Cardiac muscle cell (in vitro differentiated cells and primary cell): ENCODE measurements at regions not wholly inside any gene's neighbourhood (a gene's known extent, or its start where the extent isn't known, plus 50 kb on each side); places are given as distances from the start of the nearest gene placed in this dataset.
"Not testable (repeated sequence)": the region's sequence is repeated elsewhere in the genome, so short reads cannot be mapped to it uniquely, and the experiment has no call there.

ENCODE experiments used
- DNase-seq, 2 donors: peaks; one replicate each; pipeline versions ENCODE4 v3.0.0 to v3.0.0-alpha.2; 2010 to 2017; ENCODE audit warnings: low read depth in 1 of 2, low spot score in 1 of 2
- H3K27ac ChIP-seq: fragments of 200-600 bp; sonication (generic); 2 replicates; pipeline ENCODE4 v1.5.1; 2016
- H3K27me3 ChIP-seq: fragments of 200-600 bp; sonication (generic); 2 replicates; pipeline ENCODE4 v1.6.0; 2016; ENCODE audit warnings: control low read depth
- H3K36me3 ChIP-seq: fragments of 200-600 bp; sonication (generic); 2 replicates; pipeline ENCODE4 v1.5.1; 2016; ENCODE audit warnings: control low read depth
- H3K4me1 ChIP-seq: fragments of 200-600 bp; sonication (generic); 2 replicates; pipeline ENCODE4 v1.8.1; 2017; ENCODE audit warnings: low read depth, mild to moderate bottlenecking, mixed run types
- H3K4me3 ChIP-seq: fragments of 200-600 bp; sonication (generic); 2 replicates; pipeline ENCODE4 v1.5.1; 2016; ENCODE audit warnings: mild to moderate bottlenecking
- H3K9me3 ChIP-seq: fragments of 200-600 bp; sonication (generic); 2 replicates; pipeline ENCODE4 v1.5.1; 2017; ENCODE audit warnings: low read depth, mild to moderate bottlenecking, control low read depth
- CTCF ChIP-seq: IDR thresholded peaks from 2 replicates; pipeline ENCODE4 v1.5.1; 2012; ENCODE audit warnings: low read depth, mild to moderate bottlenecking, low read length

GRCh38 chr4:56575820-56576429 is 70.3 kb downstream of the ARL9 start:
- Histone ChIP-seq H3K4me1 (no peaks in the 10 kb centered on the region), H3K36me3 (no peaks in the 10 kb centered on the region), H3K9me3 (no peaks in the 10 kb centered on the region), H3K27me3 (no peaks in the 10 kb centered on the region), H3K27ac (no peak overlapping the region), H3K4me3 (no peak overlapping the region)
- DNase-seq, result peak; percentile 32 to 70
- TF ChIP-seq CTCF, result peak; percentile 59

GRCh38 chr4:56592417-56592816 is 86.8 kb downstream of the ARL9 start:
- H3K36me3 ChIP-seq, H3K27ac ChIP-seq, H3K27me3 ChIP-seq, DNase-seq, H3K9me3 ChIP-seq, H3K4me1 ChIP-seq, H3K4me3 ChIP-seq: not testable (repeated sequence)
